ENCODE measurements at regions not wholly inside any gene's neighbourhood (a gene's known extent, or its start where the extent isn't known, plus 50 kb on each side); places are given as distances from the start of the nearest gene placed in this dataset.

DNA sequence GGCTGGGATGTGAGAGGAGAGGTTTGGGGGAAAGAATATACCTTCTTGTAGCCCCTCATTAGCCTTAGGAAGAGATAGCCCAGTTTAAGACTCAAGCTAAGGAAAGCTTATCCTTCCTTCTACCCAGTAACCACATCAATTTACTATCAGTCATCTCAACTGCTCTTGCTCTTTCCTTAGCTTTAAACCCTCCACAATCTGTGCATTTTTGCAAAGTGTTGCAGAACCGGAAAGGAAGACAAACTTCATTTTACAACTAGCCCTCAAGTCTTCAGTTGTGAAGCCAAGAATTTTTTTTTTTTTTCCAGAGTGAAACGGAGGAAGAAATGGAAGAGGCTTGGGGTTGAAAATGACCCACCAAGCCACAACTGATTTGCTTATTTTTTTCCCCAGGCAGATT is 137.0 kb upstream of the LMO4 start:
- Histone ChIP-seq H3K4me3 (no peak overlapping the region), H3K27ac (no peak overlapping the region)

DNA sequence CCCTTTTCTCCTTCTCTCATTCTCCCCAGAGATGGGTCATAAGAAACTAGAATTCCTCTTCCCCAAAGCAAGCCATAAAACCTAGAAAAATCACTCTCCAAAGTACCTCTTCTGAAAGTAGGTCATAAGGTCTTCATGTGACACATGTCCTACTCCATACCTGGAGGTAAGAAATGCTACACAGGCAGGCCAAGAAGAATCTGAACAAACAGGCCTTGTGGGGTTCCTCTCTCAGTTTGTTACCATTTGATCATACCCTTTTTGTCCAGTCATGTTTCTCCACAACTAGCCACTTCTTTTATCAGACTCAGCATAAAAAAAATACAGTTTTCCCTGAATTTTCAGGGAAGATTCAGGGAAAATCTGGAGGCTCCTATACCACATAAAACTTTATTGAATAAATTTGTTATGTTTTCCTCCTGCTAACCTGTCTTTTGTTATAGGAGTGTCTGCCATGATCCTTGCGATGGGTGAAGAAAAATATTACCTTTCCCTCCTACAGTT is 134.4 kb upstream of the LMO4 start:
- Histone ChIP-seq H3K27ac (no peak overlapping the region), H3K4me3 (no peak overlapping the region)

DNA sequence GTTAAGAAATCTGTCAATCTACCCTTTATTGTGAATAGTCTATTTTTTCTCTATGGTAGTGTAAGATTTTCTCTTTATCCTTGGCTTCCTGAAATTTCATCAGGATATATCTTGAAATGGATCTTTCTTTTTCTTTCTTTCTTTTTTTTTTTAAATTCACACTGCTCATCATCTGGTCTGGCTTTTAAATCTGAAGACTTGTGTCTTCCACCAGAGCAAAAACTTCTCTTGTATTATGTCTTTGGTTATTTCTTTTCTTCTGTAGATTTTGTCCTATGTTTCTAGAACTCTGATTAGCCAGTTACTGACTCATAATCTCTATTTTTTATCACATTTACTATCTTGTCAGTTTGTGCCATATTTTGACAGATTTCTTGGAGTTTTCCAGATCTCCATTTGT is 133.8 kb upstream of the LMO4 start:
- H3K27ac ChIP-seq: no peak overlapping the region
- H3K4me3 ChIP-seq: no peak overlapping the region

DNA sequence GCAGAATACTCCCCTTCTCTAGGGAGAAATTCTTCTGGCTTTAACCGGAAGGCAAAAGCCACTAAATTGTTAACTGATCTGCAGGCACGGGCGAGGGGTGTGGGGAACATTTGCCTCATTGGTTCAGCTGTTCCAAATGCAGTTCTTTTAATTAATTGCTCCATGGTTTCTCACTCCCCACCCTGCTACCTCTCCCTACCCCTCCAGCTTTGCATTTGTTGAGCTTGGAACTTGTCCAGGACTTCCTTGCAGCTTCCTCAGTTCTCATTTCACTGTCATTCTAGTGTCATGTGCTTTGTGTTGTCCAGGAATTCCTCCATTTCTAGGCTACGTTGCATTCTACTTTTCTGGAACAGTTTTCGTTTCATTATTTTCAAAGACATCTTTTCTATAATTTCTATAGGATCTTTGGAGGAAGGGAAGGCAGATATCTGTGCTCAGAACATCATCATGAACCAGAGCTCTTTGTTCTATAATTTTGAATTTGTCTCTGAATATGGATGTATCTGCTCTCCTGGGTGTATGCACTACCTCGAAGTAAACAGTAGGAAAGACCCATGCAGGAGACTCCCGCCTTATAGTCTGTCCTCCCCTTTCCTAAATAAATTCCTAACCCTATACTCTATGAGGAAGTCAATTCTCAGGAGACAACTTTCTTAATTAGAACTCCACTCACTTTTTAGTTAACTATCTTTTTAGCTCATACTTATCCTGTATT is 132.4 kb upstream of the LMO4 start:
- H3K27ac ChIP-seq: no peak overlapping the region

DNA sequence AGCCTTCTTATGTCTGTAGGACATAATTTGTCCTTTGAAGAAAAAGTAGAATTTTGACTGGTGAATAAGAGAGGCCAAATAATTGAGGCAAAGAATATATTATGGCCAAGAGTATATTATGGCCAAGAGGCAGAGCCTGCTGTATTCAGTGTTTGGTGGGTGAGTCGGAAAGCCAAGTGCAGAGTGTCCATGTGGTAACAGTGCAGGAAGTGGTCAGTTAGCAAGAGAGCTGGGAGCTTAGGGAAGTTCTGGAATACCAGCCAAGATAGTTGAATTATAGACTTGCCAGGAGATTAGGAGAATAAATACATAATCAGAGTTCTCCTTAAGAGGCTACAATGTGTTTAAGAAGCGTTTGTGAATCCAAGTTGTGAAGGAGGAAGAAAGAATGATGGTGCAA is 131.5 kb upstream of the LMO4 start:
- Histone ChIP-seq H3K27ac (no peak overlapping the region), H3K4me3 (no peak overlapping the region)

More for the DNA sequence above, 132.4 kb upstream of the LMO4 start:
- H3K4me3 ChIP-seq: no peak overlapping the region

DNA sequence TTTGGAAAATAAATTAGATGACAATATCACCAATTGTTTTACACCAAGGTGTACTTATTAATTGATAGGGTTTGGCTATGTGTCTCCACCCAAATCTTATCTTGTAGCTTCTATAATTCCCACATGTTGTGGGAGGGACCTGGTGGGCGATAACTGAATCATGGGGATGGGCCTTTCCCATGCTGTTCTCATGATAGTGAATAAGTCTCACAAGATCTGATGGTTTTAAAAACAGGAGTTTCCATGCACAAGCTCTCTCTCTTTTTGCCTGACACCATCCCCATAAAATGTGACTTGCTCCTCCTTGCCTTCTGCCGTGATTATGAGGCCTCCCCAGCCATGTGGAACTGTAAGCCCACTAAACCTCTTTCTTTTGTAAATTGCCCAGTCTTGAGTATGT is 131.0 kb upstream of the LMO4 start:
- Histone ChIP-seq H3K27ac (no peak overlapping the region), H3K4me3 (no peak overlapping the region)

DNA sequence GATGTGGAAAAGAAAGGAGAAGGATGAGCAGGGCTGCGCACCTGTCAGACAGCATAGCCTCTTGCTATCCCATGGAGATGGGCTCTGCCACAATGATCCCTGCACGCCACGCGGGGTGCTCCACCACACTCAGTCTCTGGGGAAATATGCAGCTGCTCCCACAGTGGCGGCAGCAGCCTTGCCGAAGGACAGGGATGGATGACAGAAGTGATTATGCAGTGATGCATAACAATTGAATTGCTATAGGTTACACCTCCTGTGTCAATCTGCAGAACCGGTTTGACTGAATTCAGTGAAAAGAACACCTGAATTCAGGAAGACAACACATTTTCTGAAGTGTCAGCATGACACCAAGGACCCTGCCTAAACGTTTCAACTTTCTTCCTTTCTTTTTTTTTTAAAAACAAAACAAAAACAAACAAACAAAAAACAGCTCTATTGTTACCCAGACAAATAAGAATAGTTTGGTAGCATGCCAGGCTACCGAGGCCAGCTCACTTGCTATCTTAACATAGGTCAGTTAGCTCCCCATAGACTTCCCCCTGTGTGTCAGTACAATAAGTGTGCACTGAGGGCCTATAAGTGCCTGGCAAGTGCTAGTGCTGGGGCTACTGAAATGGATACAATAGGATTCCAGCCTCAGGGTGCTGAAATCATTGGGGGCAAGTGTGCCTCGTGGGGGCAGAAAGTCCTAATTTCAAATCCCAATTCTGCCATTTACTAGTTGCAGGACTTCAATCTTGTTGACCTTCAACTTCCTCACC is 127.6 kb upstream of the LMO4 start:
- no peak overlapping the region for H3K4me3 ChIP-seq
- no peak overlapping the region for H3K27ac ChIP-seq

DNA sequence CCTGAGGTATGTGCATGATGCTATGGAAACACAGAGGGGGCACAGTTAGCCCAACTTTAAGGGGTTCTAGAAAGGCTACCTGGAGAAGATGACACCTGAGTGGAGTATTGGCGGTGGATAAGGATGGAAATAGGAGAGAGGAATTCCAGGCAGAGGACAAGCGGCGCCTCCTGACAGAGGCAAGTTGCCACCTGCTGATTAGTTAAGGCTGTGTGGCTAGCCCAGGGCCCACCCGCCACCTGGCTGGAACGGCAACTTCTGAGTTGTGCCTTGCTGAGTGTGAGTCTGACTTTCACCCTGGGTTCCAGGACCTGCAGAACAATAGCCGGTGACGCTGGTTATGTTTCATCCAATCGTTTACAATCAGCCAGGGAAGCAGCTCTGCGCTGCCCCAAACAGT is 126.9 kb upstream of the LMO4 start:
- Histone ChIP-seq H3K27ac (no peak overlapping the region), H3K4me3 (no peak overlapping the region)

DNA sequence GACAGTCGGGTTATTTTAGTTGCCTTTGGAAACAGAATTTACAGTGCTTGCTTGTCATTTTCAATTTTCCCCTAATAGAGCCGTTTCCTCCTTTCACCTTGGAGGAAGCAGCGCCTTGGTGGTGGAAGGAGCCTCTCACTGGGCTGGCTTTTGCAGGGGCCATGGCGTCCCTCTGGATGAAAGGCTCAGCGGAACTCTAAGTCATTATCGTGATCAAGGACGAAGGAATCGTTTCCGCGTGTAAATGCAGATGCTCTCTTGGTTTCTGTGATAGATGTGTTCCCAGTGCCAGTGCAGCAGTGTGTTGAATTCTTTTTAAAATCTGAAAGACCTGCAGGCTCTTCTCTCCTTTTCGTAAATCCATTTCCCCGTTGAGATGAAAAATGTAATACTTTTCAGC is 126.2 kb upstream of the LMO4 start:
- no peak overlapping the region for H3K4me3 ChIP-seq
- H3K27ac ChIP-seq: no peak overlapping the region

DNA sequence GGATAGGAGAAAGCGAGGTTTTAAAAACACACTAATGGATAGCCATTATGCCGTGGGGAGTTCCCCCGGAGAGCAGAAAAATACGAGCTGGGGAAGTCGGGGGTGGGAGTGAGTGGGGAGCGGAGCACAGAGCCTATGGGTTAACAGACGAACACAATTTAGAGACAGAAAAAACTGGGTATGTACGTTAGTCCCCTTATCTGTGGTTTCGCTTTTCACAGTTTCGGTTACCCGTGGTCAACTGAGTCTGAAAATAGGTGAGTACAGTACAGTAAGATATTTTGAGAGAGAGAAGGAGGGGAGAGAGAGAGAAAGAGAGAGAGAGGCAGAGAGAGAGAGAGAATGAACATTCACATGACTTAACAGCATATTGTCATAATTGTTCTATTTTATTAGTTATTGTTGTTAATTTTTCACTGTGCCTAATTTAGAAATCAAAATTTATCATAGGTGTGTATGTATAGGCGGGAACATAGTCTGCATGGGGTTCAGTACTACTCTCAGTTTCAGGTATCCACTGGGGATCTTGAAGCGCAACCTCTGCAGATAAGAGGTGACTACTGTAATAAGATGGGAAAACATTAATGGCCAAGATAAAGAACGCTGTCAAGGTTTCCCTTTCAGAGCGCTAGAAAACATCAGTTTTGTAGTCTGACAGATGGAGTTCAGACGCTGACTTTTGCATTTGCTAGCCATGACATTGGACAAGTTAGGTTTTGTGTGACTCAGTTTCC is 125.6 kb upstream of the LMO4 start:
- no peak overlapping the region for H3K4me3 ChIP-seq
- H3K27ac ChIP-seq: no peak overlapping the region

DNA sequence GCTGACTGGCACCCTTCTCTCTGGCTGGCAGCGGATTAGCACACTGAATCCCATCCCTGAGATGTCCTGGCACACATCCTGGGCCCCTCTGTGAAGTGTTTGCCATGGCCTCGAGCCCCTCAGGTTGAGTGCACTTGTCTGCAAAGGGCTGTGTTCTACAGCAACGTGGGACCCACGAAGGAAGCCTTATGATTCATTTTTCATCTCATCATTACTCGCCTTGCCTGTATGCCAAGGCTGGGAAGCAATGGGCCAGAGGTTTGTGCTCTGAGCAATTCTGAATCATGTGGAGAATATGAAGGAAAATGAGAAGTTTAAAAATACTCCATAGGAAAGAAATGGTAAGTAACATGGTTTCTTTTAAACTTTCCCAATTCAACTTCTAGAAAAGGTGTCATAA is 124.8 kb upstream of the LMO4 start:
- H3K4me3 ChIP-seq: no peak overlapping the region
- no peak overlapping the region for H3K27ac ChIP-seq

DNA sequence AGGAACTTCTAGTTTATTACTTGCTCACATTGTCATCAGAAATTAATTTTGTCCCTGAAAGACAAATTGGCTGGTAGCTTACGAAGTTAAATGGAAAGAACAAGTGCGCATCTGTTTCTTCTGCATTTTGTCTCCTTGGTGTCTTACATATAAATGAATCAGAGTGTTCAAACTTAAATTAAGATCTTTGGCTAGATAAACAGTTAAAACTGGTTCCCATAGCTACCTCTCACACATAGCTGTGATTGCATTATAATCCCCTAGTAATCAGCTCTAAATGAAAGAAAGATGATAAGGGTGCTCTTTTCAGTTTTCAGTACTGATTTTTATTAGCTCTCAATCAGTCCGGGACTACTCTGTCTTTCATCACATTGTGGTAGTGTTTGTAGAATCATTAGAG is 124.2 kb upstream of the LMO4 start:
- H3K27ac ChIP-seq: no peak overlapping the region
- H3K4me3 ChIP-seq: no peak overlapping the region

DNA sequence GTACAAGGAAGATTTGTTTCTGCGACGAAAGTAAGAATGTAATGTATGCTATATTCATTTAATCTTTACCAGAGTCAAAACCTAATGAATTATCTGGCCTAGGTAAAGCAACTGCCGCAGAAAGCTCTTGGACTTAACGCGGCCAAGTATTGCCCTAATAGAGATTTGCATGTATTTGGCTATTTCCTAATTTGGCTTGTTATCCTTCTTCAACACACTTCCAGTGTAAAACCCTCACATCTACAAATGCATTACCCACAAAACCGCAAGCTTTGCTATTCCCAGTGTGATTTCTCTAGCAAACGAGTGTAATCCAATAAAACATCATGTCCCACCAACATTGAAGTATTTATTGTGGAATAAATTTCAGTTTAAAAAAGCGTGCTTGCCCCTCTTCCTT is 123.8 kb upstream of the LMO4 start:
- no peak overlapping the region for H3K27ac ChIP-seq
- no peak overlapping the region for H3K4me3 ChIP-seq

DNA sequence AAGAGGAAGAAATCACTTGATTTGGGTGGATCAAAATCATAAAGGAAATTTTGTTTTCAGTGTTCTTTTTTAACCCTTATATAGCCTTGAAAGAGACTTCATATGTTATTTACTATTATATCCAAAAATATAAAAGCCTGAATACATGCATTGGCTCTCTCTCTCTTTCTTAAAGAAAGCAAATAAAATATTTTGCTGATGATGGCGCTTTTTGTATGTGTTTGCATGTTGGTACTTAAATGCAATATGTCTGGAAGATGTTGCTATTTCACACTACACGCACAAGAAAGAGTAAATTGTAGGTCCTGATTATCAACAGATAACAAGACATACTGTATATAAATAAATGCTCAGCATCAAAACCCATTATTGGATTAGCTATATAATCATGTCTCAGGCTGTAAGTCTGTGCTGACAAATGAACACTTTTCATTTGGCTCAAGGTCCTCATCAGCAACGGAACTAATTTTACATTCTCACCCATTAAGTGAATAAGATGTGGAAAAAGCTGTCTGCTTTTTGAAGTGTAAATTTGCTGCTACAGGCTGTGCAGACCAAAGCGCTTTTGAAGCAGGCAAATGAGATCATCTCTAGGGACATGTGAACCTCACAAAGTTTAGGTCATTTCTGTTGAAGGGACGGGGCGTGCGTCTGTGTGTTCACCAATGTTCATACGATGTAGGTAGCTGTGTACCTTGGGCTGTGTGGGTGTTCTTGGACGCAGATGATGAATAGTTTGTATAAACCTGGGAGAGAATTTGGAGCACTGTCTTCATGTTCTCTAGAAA is 122.4 kb upstream of the LMO4 start:
- H3K27ac ChIP-seq: no peak overlapping the region

DNA sequence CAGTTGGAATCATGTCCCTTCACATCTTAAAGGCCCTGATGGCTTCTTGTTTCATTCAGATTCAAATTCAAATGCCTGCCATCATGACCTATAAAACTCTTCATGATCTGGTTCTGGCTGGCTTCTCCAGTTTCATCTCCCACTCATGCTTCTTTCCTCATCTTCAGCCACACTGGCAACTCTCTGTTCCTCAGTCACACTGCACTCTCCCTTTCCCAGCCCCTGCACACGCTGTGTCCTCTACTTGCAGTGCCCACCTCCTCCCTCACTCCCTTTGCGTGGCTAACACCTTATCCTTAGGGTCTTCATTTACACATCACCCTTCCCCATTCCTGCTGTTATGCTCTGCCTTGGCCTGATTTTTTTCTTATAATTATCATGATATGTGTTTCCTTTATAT is 120.6 kb upstream of the LMO4 start:
- H3K27ac ChIP-seq: no peak overlapping the region
- H3K4me3 ChIP-seq: no peak overlapping the region

More for the DNA sequence above, 122.4 kb upstream of the LMO4 start:
- no peak overlapping the region for H3K4me3 ChIP-seq

DNA sequence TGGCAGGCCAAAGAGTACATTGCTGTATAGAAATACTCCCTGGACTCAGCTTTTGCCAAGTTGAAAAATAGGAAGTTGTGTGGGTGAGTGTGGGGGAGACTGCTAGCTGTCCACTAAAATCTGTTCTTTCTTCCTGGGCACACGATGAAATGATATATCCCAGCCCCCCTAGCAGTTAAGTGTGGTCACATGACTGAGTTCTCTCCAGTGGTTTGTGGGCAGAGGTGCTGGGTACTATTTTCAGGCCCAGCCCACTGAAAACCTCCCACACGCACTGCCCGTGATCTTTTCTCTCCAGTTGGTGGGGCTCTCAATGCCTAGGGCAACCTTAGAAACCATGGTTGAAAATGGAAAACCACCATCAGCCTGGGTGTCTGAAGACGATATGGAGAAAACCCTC is 119.7 kb upstream of the LMO4 start:
- H3K27ac ChIP-seq: no peak overlapping the region
- H3K4me3 ChIP-seq: no peak overlapping the region

DNA sequence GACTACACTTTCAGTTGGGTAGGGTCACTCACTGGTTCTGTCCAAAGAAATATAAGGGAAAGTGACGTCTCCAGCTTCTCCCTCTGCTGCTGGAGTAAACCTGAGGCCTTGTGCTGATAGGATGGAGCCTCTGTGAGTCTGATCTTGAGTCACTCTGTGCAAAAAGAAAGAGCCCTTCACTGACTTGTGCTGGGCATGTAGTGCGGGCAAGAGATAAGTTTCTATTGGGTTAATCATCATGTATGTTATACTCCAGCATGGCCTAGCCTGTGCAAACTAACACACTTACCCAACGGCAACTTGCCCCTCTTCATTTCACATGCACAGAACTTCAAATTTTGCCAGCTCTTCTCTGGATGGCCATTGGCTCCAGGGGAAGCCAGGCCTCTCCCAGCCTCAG is 118.5 kb upstream of the LMO4 start:
- Histone ChIP-seq H3K27ac (no peak overlapping the region), H3K4me3 (no peak overlapping the region)

DNA sequence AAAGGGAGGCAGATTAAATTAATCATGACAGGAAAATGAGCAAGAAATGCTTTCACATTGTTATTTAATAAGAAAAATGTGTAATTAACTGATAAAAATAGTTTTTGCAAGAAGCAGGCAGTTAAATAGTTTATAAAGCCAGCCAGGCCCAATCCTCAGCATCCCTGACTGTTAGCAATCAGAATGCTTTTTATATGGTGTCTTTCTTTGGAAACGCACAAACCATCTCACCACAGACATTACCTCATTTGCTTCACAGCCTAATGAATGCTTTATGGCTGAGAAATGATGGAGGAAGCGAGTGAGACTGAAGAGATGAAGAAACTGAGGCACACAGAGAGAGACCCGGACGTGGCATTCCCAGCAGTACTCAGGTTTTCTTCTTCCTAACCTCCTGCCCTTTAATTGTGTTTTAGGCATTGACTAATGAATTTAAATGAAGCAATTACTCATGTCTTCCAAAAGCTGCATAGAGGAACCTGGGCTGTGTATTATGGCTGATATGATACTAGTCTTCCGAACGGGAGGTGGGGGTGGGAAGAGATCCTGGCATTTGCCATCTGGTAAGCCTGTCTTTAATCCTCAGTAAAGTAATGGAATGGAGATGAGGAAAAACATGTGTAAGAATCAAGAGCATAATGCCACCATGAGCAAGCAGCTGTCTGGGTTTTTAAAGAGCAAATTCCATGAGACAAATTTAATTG is 116.1 kb upstream of the LMO4 start:
- Histone ChIP-seq H3K4me3 (no peak overlapping the region), H3K27ac (peak overlapping the region in 3 of 21 experiments; percentile 26 to 59 (median 55))

DNA sequence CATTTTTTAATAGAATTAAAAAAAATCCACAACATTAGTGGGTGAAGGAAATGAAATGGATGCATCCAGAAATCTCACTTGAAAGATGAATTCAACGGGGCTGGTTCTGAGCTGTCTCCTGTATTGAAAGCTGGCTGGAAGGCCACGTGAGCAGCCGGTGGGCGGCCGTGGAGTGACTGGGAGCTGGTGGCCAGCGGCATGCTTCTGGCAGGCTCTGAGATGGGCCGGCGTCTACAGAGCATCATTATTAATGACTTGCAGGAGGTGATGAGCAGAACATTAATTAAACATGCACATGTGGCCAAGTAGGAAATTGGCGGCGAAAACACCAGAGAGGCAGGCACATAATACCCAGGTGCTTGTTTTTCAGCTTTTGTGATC is 115.6 kb upstream of the LMO4 start:
- no peak overlapping the region for H3K27ac ChIP-seq
- no peak overlapping the region for H3K4me3 ChIP-seq
